GM23338 (cell line): ENCODE measurements at regions not wholly inside any gene's neighbourhood (a gene's known extent, or its start where the extent isn't known, plus 50 kb on each side); places are given as distances from the start of the nearest gene placed in this dataset.

Experiments used
- CTCF ChIP-seq, 2 experiments: fragments of 200-600 bp in 1 of 2; sonication (generic) in 1 of 2; conservative IDR thresholded peaks; 2 replicates each; pipeline versions ENCODE4 v1.5.1 to v1.6.1; 2016 to 2017; ENCODE audit warnings: antibody characterized with exemption in 2 of 2, low read depth in 2 of 2, mild to moderate bottlenecking in 2 of 2, moderate library complexity in 1 of 2
- ETS1 ChIP-seq: IDR thresholded peaks from 2 replicates; pipeline ENCODE4 v1.6.1; 2016; ENCODE audit warnings: antibody characterized with exemption
- EZH2phosphoT487 ChIP-seq: fragments of 200-600 bp; sonication (generic); IDR thresholded peaks from one replicate; pipeline ENCODE4 v1.8.1; 2018; ENCODE audit warnings: antibody characterized with exemption; ENCODE audit not compliant: unreplicated experiment
- JUNB ChIP-seq: IDR thresholded peaks from one replicate; pipeline ENCODE4 v1.6.1; 2016; ENCODE audit warnings: antibody characterized with exemption; ENCODE audit not compliant: unreplicated experiment
- POLR2AphosphoS5 ChIP-seq: IDR thresholded peaks from 2 replicates; pipeline ENCODE4 v1.6.1; 2016; ENCODE audit warnings: antibody characterized with exemption, low read depth
- ZNF331 ChIP-seq: fragments of 250-450 bp; sonication (Bioruptor Pico); IDR thresholded peaks from 2 replicates; pipeline ENCODE4 v1.5.0; 2020; ENCODE audit warnings: low read depth, mild to moderate bottlenecking, moderate library complexity
- TF ChIP-seq, protein P1 (sequence below): fragments of 250-450 bp; sonication (Bioruptor Pico); IDR thresholded peaks from 2 replicates; pipeline ENCODE4 v1.5.0; 2020; ENCODE audit warnings: mild to moderate bottlenecking, moderate library complexity

- TF ChIP-seq, protein P1, sequence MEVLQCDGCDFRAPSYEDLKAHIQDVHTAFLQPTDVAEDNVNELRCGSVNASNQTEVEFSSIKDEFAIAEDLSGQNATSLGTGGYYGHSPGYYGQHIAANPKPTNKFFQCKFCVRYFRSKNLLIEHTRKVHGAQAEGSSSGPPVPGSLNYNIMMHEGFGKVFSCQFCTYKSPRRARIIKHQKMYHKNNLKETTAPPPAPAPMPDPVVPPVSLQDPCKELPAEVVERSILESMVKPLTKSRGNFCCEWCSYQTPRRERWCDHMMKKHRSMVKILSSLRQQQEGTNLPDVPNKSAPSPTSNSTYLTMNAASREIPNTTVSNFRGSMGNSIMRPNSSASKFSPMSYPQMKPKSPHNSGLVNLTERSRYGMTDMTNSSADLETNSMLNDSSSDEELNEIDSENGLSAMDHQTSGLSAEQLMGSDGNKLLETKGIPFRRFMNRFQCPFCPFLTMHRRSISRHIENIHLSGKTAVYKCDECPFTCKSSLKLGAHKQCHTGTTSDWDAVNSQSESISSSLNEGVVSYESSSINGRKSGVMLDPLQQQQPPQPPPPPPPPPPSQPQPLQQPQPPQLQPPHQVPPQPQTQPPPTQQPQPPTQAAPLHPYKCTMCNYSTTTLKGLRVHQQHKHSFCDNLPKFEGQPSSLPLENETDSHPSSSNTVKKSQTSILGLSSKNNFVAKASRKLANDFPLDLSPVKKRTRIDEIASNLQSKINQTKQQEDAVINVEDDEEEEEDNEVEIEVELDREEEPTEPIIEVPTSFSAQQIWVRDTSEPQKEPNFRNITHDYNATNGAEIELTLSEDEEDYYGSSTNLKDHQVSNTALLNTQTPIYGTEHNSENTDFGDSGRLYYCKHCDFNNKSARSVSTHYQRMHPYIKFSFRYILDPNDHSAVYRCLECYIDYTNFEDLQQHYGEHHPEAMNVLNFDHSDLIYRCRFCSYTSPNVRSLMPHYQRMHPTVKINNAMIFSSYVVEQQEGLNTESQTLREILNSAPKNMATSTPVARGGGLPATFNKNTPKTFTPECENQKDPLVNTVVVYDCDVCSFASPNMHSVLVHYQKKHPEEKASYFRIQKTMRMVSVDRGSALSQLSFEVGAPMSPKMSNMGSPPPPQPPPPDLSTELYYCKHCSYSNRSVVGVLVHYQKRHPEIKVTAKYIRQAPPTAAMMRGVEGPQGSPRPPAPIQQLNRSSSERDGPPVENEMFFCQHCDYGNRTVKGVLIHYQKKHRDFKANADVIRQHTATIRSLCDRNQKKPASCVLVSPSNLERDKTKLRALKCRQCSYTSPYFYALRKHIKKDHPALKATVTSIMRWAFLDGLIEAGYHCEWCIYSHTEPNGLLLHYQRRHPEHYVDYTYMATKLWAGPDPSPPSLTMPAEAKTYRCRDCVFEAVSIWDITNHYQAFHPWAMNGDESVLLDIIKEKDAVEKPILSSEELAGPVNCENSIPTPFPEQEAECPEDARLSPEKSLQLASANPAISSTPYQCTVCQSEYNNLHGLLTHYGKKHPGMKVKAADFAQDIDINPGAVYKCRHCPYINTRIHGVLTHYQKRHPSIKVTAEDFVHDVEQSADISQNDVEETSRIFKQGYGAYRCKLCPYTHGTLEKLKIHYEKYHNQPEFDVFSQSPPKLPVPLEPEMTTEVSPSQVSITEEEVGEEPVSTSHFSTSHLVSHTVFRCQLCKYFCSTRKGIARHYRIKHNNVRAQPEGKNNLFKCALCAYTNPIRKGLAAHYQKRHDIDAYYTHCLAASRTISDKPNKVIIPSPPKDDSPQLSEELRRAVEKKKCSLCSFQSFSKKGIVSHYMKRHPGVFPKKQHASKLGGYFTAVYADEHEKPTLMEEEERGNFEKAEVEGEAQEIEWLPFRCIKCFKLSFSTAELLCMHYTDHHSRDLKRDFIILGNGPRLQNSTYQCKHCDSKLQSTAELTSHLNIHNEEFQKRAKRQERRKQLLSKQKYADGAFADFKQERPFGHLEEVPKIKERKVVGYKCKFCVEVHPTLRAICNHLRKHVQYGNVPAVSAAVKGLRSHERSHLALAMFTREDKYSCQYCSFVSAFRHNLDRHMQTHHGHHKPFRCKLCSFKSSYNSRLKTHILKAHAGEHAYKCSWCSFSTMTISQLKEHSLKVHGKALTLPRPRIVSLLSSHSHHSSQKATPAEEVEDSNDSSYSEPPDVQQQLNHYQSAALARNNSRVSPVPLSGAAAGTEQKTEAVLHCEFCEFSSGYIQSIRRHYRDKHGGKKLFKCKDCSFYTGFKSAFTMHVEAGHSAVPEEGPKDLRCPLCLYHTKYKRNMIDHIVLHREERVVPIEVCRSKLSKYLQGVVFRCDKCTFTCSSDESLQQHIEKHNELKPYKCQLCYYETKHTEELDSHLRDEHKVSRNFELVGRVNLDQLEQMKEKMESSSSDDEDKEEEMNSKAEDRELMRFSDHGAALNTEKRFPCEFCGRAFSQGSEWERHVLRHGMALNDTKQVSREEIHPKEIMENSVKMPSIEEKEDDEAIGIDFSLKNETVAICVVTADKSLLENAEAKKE, result no peak
- no peak for TF ChIP-seq CTCF (conservative IDR thresholded peaks at IDR 0.05; ENCODE audit: low read depth in 2 of 2)
- TF ChIP-seq JUNB, result no peak
- no peak for TF ChIP-seq POLR2AphosphoS5
- no peak for TF ChIP-seq ETS1
- TF ChIP-seq EZH2phosphoT487, result no peak
- TF ChIP-seq ZNF331, result no peak
Observed at GRCh38 chr15:62506217-62506805, 341.2 kb upstream of the C2CD4B start (continued).
